Liver (tissue), 3 donors: ENCODE measurements at regions not wholly inside any gene's neighbourhood (a gene's known extent, or its start where the extent isn't known, plus 50 kb on each side); places are given as distances from the start of the nearest gene placed in this dataset.

Experiments used
- CTCF ChIP-seq: fragments of 150-350 bp; IDR thresholded peaks from 2 replicates; pipeline ENCODE4 v1.5.1; 2017; ENCODE audit warnings: improper control_type of control experiment, low read depth, low read length; ENCODE audit not compliant: missing input control
- FOXA1 ChIP-seq: IDR thresholded peaks from 2 replicates; pipeline ENCODE4 v1.6.1; 2016; ENCODE audit warnings: antibody characterized with exemption
- FOXA2 ChIP-seq: IDR thresholded peaks from 2 replicates; pipeline ENCODE4 v1.6.1; 2016; ENCODE audit warnings: antibody characterized with exemption
- HNF4A ChIP-seq, 2 donors: conservative IDR thresholded peaks; 2 replicates each; pipeline ENCODE4 v1.6.1; 2016; ENCODE audit warnings: antibody characterized with exemption in 2 of 2, mild to moderate bottlenecking in 2 of 2
- JUND ChIP-seq, 2 donors: IDR thresholded peaks; 2 replicates each; pipeline ENCODE4 v1.6.1; 2016; ENCODE audit warnings: antibody characterized with exemption in 2 of 2
- RAD21 ChIP-seq, 2 donors: IDR thresholded peaks; 2 replicates each; pipeline ENCODE4 v1.6.1; 2016; ENCODE audit warnings: antibody characterized with exemption in 2 of 2, mild to moderate bottlenecking in 2 of 2
- RXRA ChIP-seq, 2 donors: IDR thresholded peaks; 2 replicates each; pipeline ENCODE4 v1.6.1; 2017 to 2018; ENCODE audit warnings: antibody characterized with exemption in 2 of 2, mild to moderate bottlenecking in 1 of 2
- TAF1 ChIP-seq: conservative IDR thresholded peaks from 2 replicates; pipeline ENCODE4 v1.6.1; 2016; ENCODE audit warnings: antibody characterized with exemption, mild to moderate bottlenecking
- TF ChIP-seq, protein P1 (sequence below): IDR thresholded peaks from 2 replicates; pipeline ENCODE4 v1.6.1; 2016; ENCODE audit warnings: antibody characterized with exemption
- TF ChIP-seq, protein P2 (sequence below): IDR thresholded peaks from 2 replicates; pipeline ENCODE4 v1.6.1; 2016; ENCODE audit warnings: antibody characterized with exemption
- TF ChIP-seq, protein P3 (sequence below): IDR thresholded peaks from 2 replicates; pipeline ENCODE4 v1.6.1; 2016; ENCODE audit warnings: antibody characterized with exemption
- donor health status: healthy.
- donor health status: healthy.

- no peak for TF ChIP-seq CTCF
- TF ChIP-seq, protein P1, sequence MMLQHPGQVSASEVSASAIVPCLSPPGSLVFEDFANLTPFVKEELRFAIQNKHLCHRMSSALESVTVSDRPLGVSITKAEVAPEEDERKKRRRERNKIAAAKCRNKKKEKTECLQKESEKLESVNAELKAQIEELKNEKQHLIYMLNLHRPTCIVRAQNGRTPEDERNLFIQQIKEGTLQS = no peak
- no peak for TF ChIP-seq RAD21 (IDR thresholded peaks at IDR 0.05)
- TF ChIP-seq RXRA (IDR thresholded peaks at IDR 0.05) = no peak
- TF ChIP-seq TAF1 = no peak
- TF ChIP-seq FOXA1 = no peak
- TF ChIP-seq, protein P2, sequence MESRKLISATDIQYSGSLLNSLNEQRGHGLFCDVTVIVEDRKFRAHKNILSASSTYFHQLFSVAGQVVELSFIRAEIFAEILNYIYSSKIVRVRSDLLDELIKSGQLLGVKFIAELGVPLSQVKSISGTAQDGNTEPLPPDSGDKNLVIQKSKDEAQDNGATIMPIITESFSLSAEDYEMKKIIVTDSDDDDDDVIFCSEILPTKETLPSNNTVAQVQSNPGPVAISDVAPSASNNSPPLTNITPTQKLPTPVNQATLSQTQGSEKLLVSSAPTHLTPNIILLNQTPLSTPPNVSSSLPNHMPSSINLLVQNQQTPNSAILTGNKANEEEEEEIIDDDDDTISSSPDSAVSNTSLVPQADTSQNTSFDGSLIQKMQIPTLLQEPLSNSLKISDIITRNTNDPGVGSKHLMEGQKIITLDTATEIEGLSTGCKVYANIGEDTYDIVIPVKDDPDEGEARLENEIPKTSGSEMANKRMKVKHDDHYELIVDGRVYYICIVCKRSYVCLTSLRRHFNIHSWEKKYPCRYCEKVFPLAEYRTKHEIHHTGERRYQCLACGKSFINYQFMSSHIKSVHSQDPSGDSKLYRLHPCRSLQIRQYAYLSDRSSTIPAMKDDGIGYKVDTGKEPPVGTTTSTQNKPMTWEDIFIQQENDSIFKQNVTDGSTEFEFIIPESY = no peak
- TF ChIP-seq, protein P3, sequence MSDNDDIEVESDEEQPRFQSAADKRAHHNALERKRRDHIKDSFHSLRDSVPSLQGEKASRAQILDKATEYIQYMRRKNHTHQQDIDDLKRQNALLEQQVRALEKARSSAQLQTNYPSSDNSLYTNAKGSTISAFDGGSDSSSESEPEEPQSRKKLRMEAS = no peak
- TF ChIP-seq HNF4A (conservative IDR thresholded peaks at IDR 0.05) = no peak
- no peak for TF ChIP-seq FOXA2
- TF ChIP-seq JUND (IDR thresholded peaks at IDR 0.05) = no peak
Observed at GRCh38 chr7:86629-87028, 105.7 kb upstream of the FAM20C start.
